K562 (cell line): ENCODE measurements at regions not wholly inside any gene's neighbourhood (a gene's known extent, or its start where the extent isn't known, plus 50 kb on each side); places are given as distances from the start of the nearest gene placed in this dataset.

Experiments used
- CTCF ChIP-seq, 3 experiments: IDR thresholded peaks in 2 of 3; conservative IDR thresholded peaks in 1 of 3; 2 replicates each; pipeline ENCODE4 v1.5.1; 2011 to 2012; ENCODE audit warnings: low read length in 3 of 3, mild to moderate bottlenecking in 3 of 3, control low read depth in 2 of 3, improper control_type of control experiment in 1 of 3, inconsistent platforms in 1 of 3, low read depth in 1 of 3, mixed read lengths in 1 of 3, moderate library complexity in 1 of 3; ENCODE audit not compliant: insufficient read depth in 2 of 3
- SMARCE1 ChIP-seq: fragments of 450-650 bp; IDR thresholded peaks from 2 replicates; pipeline ENCODE4 v1.7.1; 2016; ENCODE audit warnings: mild to moderate bottlenecking
- ZHX1 ChIP-seq: fragments of 150-350 bp; conservative IDR thresholded peaks from 2 replicates; pipeline ENCODE4 v1.6.1; 2014; ENCODE audit warnings: low read length
- ZNF699 ChIP-seq: fragments of 250-450 bp; sonication (Bioruptor Pico); IDR thresholded peaks from 2 replicates; pipeline ENCODE4 v1.8.0; 2021; ENCODE audit warnings: mild to moderate bottlenecking, moderate library complexity; ENCODE audit not compliant: insufficient replicate concordance

DNA sequence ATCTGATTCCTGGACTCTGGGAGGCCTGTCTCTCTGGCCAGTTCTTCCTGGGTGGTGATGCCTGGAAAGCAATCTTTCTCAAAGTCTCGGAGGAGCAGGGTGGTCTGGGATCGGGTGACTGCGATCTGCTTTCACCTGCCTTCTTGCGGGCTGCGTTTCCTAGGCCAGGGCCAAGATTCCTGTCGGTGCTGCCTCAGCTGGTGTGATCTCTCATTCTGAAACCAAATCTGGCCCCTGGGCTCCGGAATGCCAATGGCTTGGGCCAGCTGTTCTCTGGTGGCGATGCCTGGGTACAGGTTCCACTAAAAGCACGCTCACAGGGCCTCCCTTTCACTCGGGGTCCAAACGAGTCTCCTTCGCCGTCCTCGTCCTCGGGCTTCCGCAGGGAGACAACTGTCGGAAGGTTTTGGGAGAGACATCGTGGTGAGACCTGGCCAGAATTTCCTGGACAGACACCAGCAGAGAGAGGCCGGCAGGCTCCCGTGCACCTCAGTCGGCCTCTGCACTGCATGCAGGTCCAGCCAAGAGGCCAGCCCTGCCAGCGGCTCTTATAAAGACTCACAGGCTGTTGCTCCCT is 187.1 kb downstream of the ALG10 start:
- TF ChIP-seq SMARCE1 (no peak), CTCF (IDR thresholded peaks at IDR 0.05 in 2 of 3, conservative IDR thresholded peaks at IDR 0.05 in 1 of 3; ENCODE audit: insufficient read depth in 2 of 3, low read depth in 1 of 3, low read length in 3 of 3) (no peak), ZHX1 (no peak), ZNF699 (CRISPR knock-in tag) (no peak)
